Endothelial cell of umbilical vein (primary cell): ENCODE measurements at regions not wholly inside any gene's neighbourhood (a gene's known extent, or its start where the extent isn't known, plus 50 kb on each side); places are given as distances from the start of the nearest gene placed in this dataset.

Experiments
- BruUV-seq: library from RNA; stranded (reverse); fragments of 400-500 nt; replicated peaks from 2 replicates; lab custom pipeline; 2021; lab: Mats Ljungman, UMichigan
- CTCF ChIA-PET: fragments of 300-600, 350-600 bp; sonication (Branson Sonifier 250); formaldehyde crosslinking; loops from one replicate; lab custom pipeline; 2021; ENCODE audit warnings: antibody characterized with exemption, inconsistent platforms; lab: Charles Lee
- POLR2A ChIA-PET: fragments of 300-600, 350-600 bp; sonication (Branson Sonifier 250); formaldehyde crosslinking; loops from one replicate; lab custom pipeline; 2021; ENCODE audit warnings: antibody characterized with exemption, inconsistent platforms; lab: Charles Lee
- DNase-seq: peaks from one replicate; pipeline ENCODE4 v3.0.0-alpha.2; 2011; ENCODE audit warnings: low read depth, low spot score
- FAIRE-seq: peaks from 2 replicates; lab custom pipeline; 2011; peaks lifted over from hg19 to GRCh38; lab: Jason Lieb, UNC
- H2AFZ ChIP-seq: 2 replicates; pipeline ENCODE4 v1.6.0; 2012; ENCODE audit warnings: low read depth, low read length, control low read depth, inconsistent platforms
- H3K27ac ChIP-seq: 2 replicates; pipeline ENCODE4 v1.5.1; 2011; ENCODE audit warnings: low read depth, mild to moderate bottlenecking, control low read depth, low read length, moderate library complexity; ENCODE audit not compliant: insufficient read depth
- H3K27me3 ChIP-seq, 2 experiments: 2 replicates each; pipeline versions ENCODE4 v1.6.0 to v1.6.1; 2011; ENCODE audit warnings: low read length in 2 of 2, mixed read lengths in 1 of 2; ENCODE audit not compliant: control insufficient read depth in 2 of 2, insufficient read depth in 2 of 2
- H3K36me3 ChIP-seq, 2 experiments: 2 replicates in 1 of 2; 3 replicates in 1 of 2; pipeline ENCODE4 v1.5.1; 2011; ENCODE audit warnings: low read length in 2 of 2, mild to moderate bottlenecking in 1 of 2, moderate library complexity in 1 of 2; ENCODE audit not compliant: control insufficient read depth in 2 of 2, insufficient read depth in 2 of 2; ENCODE audit errors: extremely low read depth in 1 of 2
- H3K4me1 ChIP-seq: 3 replicates; pipeline ENCODE4 v1.5.1; 2011; ENCODE audit warnings: mild to moderate bottlenecking, low read length; ENCODE audit not compliant: control insufficient read depth, insufficient read depth; ENCODE audit errors: extremely low read depth
- H3K4me2 ChIP-seq: 2 replicates; pipeline ENCODE4 v1.6.1; 2011; ENCODE audit warnings: low read length, control low read depth, mixed read lengths; ENCODE audit not compliant: insufficient read depth
- H3K4me3 ChIP-seq, 3 experiments: fragments of 200-600 bp in 1 of 3; sonication (generic), shearing (Covaris generic) in 1 of 3; replicated peaks in 1 of 3; 2 replicates each; pipeline ENCODE4 v1.5.1; 2011 to 2016; ENCODE audit warnings: control low read depth in 3 of 3, low read length in 3 of 3, mild to moderate bottlenecking in 2 of 3, inconsistent platforms in 1 of 3, low read depth in 1 of 3, moderate library complexity in 1 of 3; ENCODE audit not compliant: insufficient read depth in 1 of 3
- H3K79me2 ChIP-seq: 2 replicates; pipeline ENCODE4 v1.6.0; 2012; ENCODE audit warnings: low read length, inconsistent platforms; ENCODE audit not compliant: control insufficient read depth, insufficient read depth
- H3K9ac ChIP-seq: replicated peaks from 2 replicates; pipeline ENCODE3; 2011; ENCODE audit warnings: low read length, control low read depth; ENCODE audit not compliant: insufficient read depth; ENCODE audit errors: extremely low read depth
- H3K9me1 ChIP-seq: replicated peaks from 3 replicates; pipeline ENCODE4 v1.6.0; 2011; ENCODE audit warnings: mild to moderate bottlenecking, low read length; ENCODE audit not compliant: control insufficient read depth, insufficient read depth; ENCODE audit errors: extremely low read depth
- H3K9me3 ChIP-seq: replicated peaks from 2 replicates; pipeline ENCODE4 v1.5.1; 2012; ENCODE audit warnings: low read length, inconsistent platforms; ENCODE audit not compliant: control insufficient read depth, insufficient read depth
- H4K20me1 ChIP-seq: replicated peaks from 2 replicates; pipeline ENCODE3; 2011; ENCODE audit warnings: mild to moderate bottlenecking, low read length; ENCODE audit not compliant: control insufficient read depth, insufficient read depth; ENCODE audit errors: extremely low read depth
- CTCF ChIP-seq, 2 donors: IDR thresholded peaks; 1 replicate in 1 of 2; 2 replicates in 1 of 2; pipeline ENCODE4 v1.5.1; 2011; ENCODE audit warnings: low read length in 2 of 2, mild to moderate bottlenecking in 2 of 2, moderate library complexity in 2 of 2, control low read depth in 1 of 2, inconsistent platforms in 1 of 2, low read depth in 1 of 2; ENCODE audit not compliant: insufficient read depth in 1 of 2; ENCODE audit errors: extremely low read depth in 1 of 2
- EZH2 ChIP-seq: IDR thresholded peaks from 2 replicates; pipeline ENCODE4 v1.6.1; 2012; ENCODE audit warnings: borderline replicate concordance, low read depth, mild to moderate bottlenecking, moderate library complexity, low read length, inconsistent platforms; ENCODE audit not compliant: severe bottlenecking
- FOS ChIP-seq: IDR thresholded peaks from 2 replicates; pipeline ENCODE4 v1.6.1; 2011; ENCODE audit warnings: mild to moderate bottlenecking, low read length, moderate library complexity, borderline replicate concordance; ENCODE audit not compliant: insufficient read depth
- GATA2 ChIP-seq: IDR thresholded peaks from 2 replicates; pipeline ENCODE4 v1.7.0; 2011; ENCODE audit warnings: low read depth, mild to moderate bottlenecking, moderate library complexity, mixed read lengths, low read length; ENCODE audit not compliant: insufficient read length, insufficient read depth
- JUN ChIP-seq: IDR thresholded peaks from 2 replicates; pipeline ENCODE4 v1.6.1; 2011; ENCODE audit warnings: borderline replicate concordance, low read depth; ENCODE audit not compliant: insufficient read length, insufficient read depth
- MYC ChIP-seq: IDR thresholded peaks from one replicate; pipeline ENCODE4 v1.6.1; 2011; ENCODE audit warnings: mild to moderate bottlenecking, low read depth, low read length
- POLR2A ChIP-seq: IDR thresholded peaks from 2 replicates; pipeline ENCODE4 v1.6.1; 2012; ENCODE audit warnings: low read depth, mild to moderate bottlenecking, control low read depth, low read length
- POLR2AphosphoS5 ChIP-seq: IDR thresholded peaks from 2 replicates; pipeline ENCODE4 v1.6.1; 2012; ENCODE audit warnings: low read depth, mild to moderate bottlenecking, control low read depth, low read length, moderate library complexity; ENCODE audit not compliant: insufficient read depth
- dilution Hi-C: fragments of 300-500 bp; cut with MboI; formaldehyde crosslinking; loops from one replicate; pipeline ENCODE4 v1.15.0; 2019; ENCODE audit warnings: low sequenced_read_pairs; ENCODE audit not compliant: extremely low pct_ligation_motif_present
- intact Hi-C: fragments of 100-400 bp; cut with micrococcal nuclease; formaldehyde crosslinking; loops from one replicate; pipeline ENCODE4 v1.10.0; 2022
- TF ChIP-seq, protein P1 (sequence below): IDR thresholded peaks from 2 replicates; pipeline ENCODE4 v1.6.1; 2011; ENCODE audit not compliant: insufficient read depth, insufficient read length

GRCh38 chr7:46957195-46957594 is 624.7 kb downstream of the TNS3 start:
- no peaks in the 10 kb centered on the region for H3K9me3 ChIP-seq
- H4K20me1 ChIP-seq, result no peaks in the 10 kb centered on the region
- CTCF ChIA-PET, result no interaction called here
- intact Hi-C loops (no loop called here), dilution Hi-C loops (no loop called here)
- no peaks in the 10 kb centered on the region for H3K79me2 ChIP-seq
- TF ChIP-seq, protein P1, sequence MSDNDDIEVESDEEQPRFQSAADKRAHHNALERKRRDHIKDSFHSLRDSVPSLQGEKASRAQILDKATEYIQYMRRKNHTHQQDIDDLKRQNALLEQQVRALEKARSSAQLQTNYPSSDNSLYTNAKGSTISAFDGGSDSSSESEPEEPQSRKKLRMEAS, result no peak
- TF ChIP-seq POLR2AphosphoS5 (no peak), EZH2 (no peak), POLR2A (no peak), MYC (no peak), JUN (no peak), GATA2 (no peak), FOS (no peak), CTCF (IDR thresholded peaks at IDR 0.05; ENCODE audit: extremely low read depth in 1 of 2, insufficient read depth in 1 of 2, low read depth in 1 of 2, low read length in 2 of 2) (no peak)
- H3K4me3 ChIP-seq, result no peak overlapping the region
- no peaks in the 10 kb centered on the region for H3K27me3 ChIP-seq
- no peak overlapping the region for H2AFZ ChIP-seq
- H3K9ac ChIP-seq, result no peak overlapping the region
- no peaks in the 10 kb centered on the region for H3K9me1 ChIP-seq
- H3K36me3 ChIP-seq, result no peaks in the 10 kb centered on the region
- H3K27ac ChIP-seq, result no peak overlapping the region
- BruUV-seq, result no TSS peak
- POLR2A ChIA-PET, result no interaction called here
- FAIRE-seq (no peak), DNase-seq (no peak)
- H3K4me2 ChIP-seq, result no peak overlapping the region
- no peaks in the 10 kb centered on the region for H3K4me1 ChIP-seq
